GM12873 (cell line): ENCODE measurements at regions not wholly inside any gene's neighbourhood (a gene's known extent, or its start where the extent isn't known, plus 50 kb on each side); places are given as distances from the start of the nearest gene placed in this dataset.

Source experiments
- TF ChIP-seq, protein P1 (sequence below): IDR thresholded peaks from 2 replicates; pipeline ENCODE4 v1.5.1; 2012; ENCODE audit warnings: low read depth, mild to moderate bottlenecking, moderate library complexity, low read length, control low read depth; ENCODE audit not compliant: insufficient read depth; ENCODE audit errors: missing control alignments

DNA sequence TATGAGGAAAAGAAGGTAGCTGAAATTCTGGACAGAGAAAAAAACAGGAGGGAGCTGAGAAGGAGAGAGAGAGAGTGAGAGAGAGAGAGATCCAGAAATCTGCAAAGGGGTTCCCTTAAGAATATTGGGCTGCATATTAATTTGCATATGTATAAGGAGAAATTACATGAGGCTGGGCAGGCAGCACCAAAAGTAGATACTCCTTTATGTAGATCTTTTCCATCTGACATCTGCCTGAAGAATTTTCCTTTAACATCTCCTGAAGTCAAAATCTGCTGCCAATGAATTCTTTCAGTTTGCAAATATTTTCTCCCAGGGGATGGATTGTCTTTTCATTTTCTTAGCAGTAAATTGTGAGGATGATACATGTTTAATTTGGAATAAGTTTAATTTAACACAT, 1365.3 kb downstream of the GATA3 start:
- TF ChIP-seq, protein P1, sequence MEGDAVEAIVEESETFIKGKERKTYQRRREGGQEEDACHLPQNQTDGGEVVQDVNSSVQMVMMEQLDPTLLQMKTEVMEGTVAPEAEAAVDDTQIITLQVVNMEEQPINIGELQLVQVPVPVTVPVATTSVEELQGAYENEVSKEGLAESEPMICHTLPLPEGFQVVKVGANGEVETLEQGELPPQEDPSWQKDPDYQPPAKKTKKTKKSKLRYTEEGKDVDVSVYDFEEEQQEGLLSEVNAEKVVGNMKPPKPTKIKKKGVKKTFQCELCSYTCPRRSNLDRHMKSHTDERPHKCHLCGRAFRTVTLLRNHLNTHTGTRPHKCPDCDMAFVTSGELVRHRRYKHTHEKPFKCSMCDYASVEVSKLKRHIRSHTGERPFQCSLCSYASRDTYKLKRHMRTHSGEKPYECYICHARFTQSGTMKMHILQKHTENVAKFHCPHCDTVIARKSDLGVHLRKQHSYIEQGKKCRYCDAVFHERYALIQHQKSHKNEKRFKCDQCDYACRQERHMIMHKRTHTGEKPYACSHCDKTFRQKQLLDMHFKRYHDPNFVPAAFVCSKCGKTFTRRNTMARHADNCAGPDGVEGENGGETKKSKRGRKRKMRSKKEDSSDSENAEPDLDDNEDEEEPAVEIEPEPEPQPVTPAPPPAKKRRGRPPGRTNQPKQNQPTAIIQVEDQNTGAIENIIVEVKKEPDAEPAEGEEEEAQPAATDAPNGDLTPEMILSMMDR, result no peak

DNA sequence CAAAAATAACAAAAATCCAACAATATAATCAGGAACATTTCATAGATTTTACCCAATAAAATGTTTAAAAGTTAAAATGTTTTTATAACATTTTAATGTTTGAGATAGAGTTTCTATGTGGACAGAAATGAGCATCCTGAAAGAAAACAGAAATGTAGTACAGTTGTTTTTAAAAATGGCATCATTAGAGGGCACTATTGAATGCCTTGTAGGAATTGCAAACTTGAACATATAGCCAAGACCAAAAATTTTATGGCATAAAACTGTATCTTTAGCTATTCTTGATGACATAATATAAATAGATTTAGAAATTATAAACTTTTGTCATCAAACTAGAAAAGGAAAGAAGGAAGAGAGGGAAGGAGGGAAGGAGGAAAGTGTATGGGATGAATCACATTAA, 1372.7 kb downstream of the GATA3 start:
- TF ChIP-seq, protein P1, result no peak

DNA sequence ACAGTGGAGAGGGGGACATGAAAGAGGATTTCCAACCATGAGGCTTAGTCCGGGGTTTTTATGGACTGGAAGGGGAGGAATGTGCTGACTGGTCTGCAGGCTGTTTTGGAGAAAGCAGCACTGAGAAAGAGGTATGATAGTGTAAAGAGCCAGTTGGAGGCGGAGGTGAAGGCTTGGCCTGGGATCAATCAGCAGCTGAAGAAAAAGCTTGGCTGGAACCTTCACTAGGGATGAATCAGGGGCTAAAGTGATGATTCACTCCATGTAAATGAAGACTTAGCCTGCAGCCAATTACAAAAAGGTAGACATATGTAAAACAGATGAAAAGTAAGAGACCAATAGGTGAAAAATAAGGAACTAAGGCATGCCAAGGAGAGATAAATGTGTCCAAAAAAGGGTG, 1382.6 kb downstream of the GATA3 start:
- TF ChIP-seq, protein P1, result no peak

DNA sequence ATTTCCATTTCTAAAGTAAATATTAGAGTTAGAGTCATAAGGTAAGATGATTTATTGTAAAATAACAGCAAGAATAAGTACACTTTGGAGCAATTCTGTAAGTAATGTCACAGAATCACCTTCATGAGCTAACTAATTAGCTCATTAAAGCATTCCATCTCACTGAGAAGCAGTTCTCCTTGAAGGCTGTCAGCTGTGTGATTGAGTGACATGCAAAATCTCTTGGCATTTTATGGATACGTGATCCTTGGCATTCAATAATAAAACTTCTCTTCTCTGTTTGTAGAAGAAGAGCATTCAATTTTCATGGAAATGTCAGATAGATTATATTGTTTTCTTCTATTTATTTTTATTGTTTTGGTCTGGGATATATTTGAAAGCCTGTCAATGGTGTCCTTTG, 1389.3 kb downstream of the GATA3 start:
- TF ChIP-seq, protein P1, result no peak

DNA sequence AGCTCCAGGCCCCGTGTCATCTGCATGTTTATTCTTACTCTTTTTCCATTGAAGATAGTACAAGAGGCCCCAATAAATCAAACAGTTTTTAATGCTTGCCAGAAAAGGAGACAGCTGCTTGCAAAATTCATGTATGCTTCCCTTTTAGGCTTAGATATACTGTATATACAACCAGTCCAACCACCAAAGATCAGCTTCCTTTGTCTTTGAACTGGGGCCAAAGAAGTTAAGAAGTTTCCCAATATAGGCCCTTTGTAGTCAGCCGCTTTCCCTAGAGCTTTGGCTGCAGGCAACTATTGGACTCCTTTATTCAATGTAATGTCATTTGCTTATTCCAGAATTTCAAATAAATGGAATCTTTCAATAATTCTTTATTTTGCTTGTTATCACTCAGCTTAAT, 1395.0 kb downstream of the GATA3 start:
- TF ChIP-seq, protein P1, result no peak

DNA sequence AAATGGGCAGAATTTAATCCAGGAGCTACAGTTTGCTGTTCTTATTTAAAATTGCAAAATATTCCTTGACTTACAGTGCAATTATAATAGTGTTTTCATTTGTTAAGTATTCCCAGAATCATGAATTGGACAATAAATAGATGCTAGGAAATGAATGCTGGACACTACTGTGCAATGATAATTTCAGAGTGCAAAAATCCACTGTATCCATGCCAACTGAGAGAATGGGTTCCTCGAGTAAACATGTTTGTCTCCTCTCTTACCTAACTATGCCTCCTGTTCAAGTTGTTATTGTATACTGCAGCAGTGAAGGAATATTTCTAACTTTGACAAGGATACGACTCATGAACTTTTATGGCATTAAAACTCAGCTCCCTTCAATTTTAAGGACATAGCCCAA, 1396.3 kb downstream of the GATA3 start:
- TF ChIP-seq, protein P1, result no peak

DNA sequence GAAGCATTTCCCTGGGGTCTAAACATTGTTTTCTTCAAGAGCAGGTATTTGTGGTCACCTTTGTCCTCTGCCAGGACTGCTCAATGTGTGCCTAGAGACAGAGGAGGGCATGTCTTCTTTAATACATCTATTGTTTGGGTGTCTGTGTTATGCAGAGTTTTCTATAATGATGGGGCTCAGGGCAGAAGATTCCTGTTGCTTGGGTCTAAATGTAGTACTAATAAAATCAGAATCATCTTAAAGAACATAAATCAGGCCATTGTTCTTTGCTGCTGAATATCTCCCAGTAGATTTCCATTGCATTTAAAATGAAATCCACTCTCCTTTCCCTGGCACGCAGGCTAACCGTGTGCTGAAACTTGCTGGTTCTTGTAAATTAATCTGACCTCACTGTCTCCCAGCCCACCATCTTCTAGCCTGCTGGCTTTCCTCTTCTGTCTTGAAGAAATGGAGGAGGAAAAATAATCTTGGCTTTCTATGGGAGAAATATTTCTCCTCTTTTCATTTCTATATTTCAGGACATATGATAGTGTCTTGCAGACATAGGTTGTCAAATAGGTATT, 1396.8 kb downstream of the GATA3 start:
- TF ChIP-seq, protein P1, result no peak
